ENCODE measurements at regions not wholly inside any gene's neighbourhood (a gene's known extent, or its start where the extent isn't known, plus 50 kb on each side); places are given as distances from the start of the nearest gene placed in this dataset.
"Not testable (repeated sequence)": the region's sequence is repeated elsewhere in the genome, so short reads cannot be mapped to it uniquely, and the experiment has no call there.

DNA sequence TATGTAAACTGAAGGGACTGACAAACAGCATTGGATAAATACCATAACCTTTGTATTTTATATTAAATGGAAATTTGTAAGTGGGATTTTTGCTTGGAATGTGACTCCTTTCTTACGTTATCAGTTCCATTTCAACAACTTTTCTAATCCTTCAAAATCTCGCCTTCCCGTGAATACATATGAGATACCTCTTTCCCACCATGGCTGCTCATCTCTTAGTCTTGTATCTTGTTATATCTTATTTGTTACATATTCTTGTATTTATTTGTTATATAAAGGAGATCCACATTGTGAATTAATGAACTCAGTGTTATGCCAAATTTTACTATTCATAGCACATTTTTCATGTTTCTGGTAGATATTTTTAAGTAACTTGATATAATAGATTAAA, 623.7 kb downstream of the MCTP2 start:
- Histone ChIP-seq H3K4me3 (ENCODE audit: low read length) (no peak overlapping the region), H3K27ac (ENCODE audit: low read length) (no peak overlapping the region), H3K36me3 (ENCODE audit: insufficient read depth, low read depth, low read length) (no peaks in the 10 kb centered on the region), H3K4me1 (ENCODE audit: insufficient read depth, low read length) (no peaks in the 10 kb centered on the region), H3K27me3 (ENCODE audit: insufficient read depth, low read length) (no peaks in the 10 kb centered on the region), H3K9ac (ENCODE audit: low read depth, low read length) (no peak overlapping the region), H3K9me3 (ENCODE audit: insufficient read depth, low read depth, low read length) (no peaks in the 10 kb centered on the region)

GRCh38 chr15:94855409-94856266, 624.3 kb downstream of the MCTP2 start:
- Histone ChIP-seq H3K36me3 (ENCODE audit: insufficient read depth, low read depth, low read length) (no peaks in the 10 kb centered on the region), H3K9ac (ENCODE audit: low read depth, low read length) (no peak overlapping the region), H3K9me3 (ENCODE audit: insufficient read depth, low read depth, low read length) (no peaks in the 10 kb centered on the region), H3K27ac (ENCODE audit: low read length) (no peak overlapping the region), H3K4me1 (ENCODE audit: insufficient read depth, low read length) (no peaks in the 10 kb centered on the region), H3K4me3 (ENCODE audit: low read length) (no peak overlapping the region), H3K27me3 (ENCODE audit: insufficient read depth, low read length) (no peaks in the 10 kb centered on the region)

DNA sequence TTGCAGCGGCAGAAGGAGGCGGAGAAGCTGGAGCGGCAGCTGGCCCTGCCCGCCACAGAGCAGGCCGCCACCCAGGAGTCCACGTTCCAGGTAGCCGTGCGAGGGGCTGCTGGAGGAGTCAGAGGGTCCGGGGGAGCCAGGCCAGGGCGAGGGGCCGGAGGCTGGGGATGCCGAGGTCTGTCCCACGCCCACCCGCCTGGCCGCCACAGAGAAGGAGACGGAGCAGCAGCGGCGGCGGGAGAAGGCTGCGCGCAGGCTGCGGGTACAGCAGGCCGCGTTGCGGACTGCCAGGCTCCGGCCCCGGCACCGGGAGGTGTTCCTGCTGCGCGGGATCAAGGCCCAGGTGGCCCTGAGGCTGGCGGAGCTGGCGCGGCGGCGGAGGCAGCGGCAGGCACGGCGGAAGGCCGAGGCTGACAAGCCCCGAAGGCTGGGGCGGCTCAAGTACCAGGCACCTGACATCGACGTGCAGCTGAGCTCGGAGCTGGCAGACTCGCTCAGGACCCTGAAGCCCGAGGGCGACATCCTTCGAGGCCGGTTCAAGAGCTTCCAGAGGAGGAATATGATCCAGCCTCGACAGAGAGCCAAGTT, 625.0 kb downstream of the MCTP2 start:
- Histone ChIP-seq H3K36me3 (ENCODE audit: insufficient read depth, low read depth, low read length) (no peaks in the 10 kb centered on the region), H3K9ac (ENCODE audit: low read depth, low read length) (no peak overlapping the region), H3K9me3 (ENCODE audit: insufficient read depth, low read depth, low read length) (no peaks in the 10 kb centered on the region), H3K4me1 (ENCODE audit: insufficient read depth, low read length) (no peaks in the 10 kb centered on the region), H3K27ac (ENCODE audit: low read length) (no peak overlapping the region), H3K27me3 (ENCODE audit: insufficient read depth, low read length) (no peaks in the 10 kb centered on the region), H3K4me3 (ENCODE audit: low read length) (no peak overlapping the region)

DNA sequence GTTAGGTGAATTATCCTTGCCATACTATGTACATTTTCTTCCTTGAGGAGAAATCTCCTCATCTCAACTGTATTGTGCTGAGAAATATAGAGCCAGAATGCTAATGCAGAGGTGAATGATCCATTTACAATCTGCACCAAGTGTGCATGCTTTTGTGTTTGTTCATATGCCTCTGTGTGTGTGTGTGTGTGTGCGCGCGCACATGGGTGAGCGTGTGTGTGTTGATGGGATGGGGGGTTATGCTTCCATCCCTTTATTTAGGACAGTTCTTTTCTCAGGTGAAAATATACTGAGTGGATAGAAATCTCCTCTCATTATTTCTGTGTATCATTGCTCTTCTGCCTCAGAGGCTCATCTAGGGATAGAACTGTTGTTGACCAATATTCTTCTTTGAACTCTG, 626.1 kb downstream of the MCTP2 start:
- Histone ChIP-seq H3K27me3 (ENCODE audit: insufficient read depth, low read length) (no peaks in the 10 kb centered on the region), H3K36me3 (ENCODE audit: insufficient read depth, low read depth, low read length) (no peaks in the 10 kb centered on the region), H3K9me3 (ENCODE audit: insufficient read depth, low read depth, low read length) (no peaks in the 10 kb centered on the region), H3K4me3 (ENCODE audit: low read length) (no peak overlapping the region), H3K27ac (ENCODE audit: low read length) (no peak overlapping the region), H3K4me1 (ENCODE audit: insufficient read depth, low read length) (no peaks in the 10 kb centered on the region), H3K9ac (ENCODE audit: low read depth, low read length) (no peak overlapping the region)

DNA sequence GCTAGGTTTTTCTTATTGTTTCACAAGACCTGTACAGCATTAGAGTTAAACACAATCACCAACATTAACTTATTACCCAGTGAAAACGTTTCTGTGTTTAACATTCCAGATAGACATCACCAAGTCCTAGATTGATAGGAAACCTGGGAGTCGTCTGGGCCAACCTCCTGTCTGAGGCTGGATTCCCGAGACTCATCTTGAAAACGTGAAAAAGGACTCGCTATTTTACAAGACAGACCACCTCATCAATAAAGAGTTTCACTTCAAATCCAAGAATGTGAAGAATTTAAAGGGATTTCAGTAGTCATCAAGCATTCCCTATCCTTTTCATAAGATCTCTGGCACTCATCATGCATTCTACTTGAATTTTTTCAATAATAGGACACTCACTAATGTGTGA, 626.6 kb downstream of the MCTP2 start:
- no peak overlapping the region for H3K27ac ChIP-seq (ENCODE audit: low read length)
- H3K9ac ChIP-seq (ENCODE audit: low read depth, low read length), result no peak overlapping the region
- H3K4me3 ChIP-seq (ENCODE audit: low read length), result no peak overlapping the region
- no peaks in the 10 kb centered on the region for H3K9me3 ChIP-seq (ENCODE audit: insufficient read depth, low read depth, low read length)
- H3K4me1 ChIP-seq (ENCODE audit: insufficient read depth, low read length), result no peaks in the 10 kb centered on the region
- H3K36me3 ChIP-seq (ENCODE audit: insufficient read depth, low read depth, low read length), result no peaks in the 10 kb centered on the region
- H3K27me3 ChIP-seq (ENCODE audit: insufficient read depth, low read length), result no peaks in the 10 kb centered on the region

DNA sequence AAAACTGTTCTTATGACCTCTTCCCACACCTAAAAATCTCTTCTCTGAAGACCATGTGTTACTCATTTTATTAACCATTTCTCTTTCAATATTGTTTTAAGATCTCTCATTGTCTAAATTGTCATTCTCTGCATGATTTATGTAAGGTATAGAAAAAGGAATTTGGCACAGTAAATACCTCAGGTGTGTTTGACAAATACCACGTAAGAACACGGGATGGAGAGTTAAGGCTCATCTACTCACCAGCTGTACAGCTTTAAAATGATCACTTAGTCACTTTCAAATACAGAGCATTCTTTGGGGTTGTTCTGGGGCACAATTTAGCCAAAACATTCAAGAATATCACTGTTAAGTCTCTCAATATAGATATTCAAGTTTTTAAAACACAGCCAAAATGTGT, 627.1 kb downstream of the MCTP2 start:
- Histone ChIP-seq H3K27me3 (ENCODE audit: insufficient read depth, low read length) (no peaks in the 10 kb centered on the region), H3K4me3 (ENCODE audit: low read length) (no peak overlapping the region), H3K27ac (ENCODE audit: low read length) (no peak overlapping the region), H3K9ac (ENCODE audit: low read depth, low read length) (no peak overlapping the region), H3K36me3 (ENCODE audit: insufficient read depth, low read depth, low read length) (no peaks in the 10 kb centered on the region), H3K9me3 (ENCODE audit: insufficient read depth, low read depth, low read length) (no peaks in the 10 kb centered on the region), H3K4me1 (ENCODE audit: insufficient read depth, low read length) (no peaks in the 10 kb centered on the region)

- H3K27me3 ChIP-seq (ENCODE audit: insufficient read depth, low read length), result no peaks in the 10 kb centered on the region
Observed at GRCh38 chr15:94858920-94859319, 627.6 kb downstream of the MCTP2 start.

GRCh38 chr15:94864600-94864999, 633.2 kb downstream of the MCTP2 start:
- Histone ChIP-seq H3K9ac (ENCODE audit: low read depth, low read length) (no peak overlapping the region), H3K27me3 (ENCODE audit: insufficient read depth, low read length) (no peaks in the 10 kb centered on the region), H3K4me1 (ENCODE audit: insufficient read depth, low read length) (no peaks in the 10 kb centered on the region), H3K36me3 (ENCODE audit: insufficient read depth, low read depth, low read length) (no peaks in the 10 kb centered on the region), H3K4me3 (ENCODE audit: low read length) (no peak overlapping the region), H3K9me3 (ENCODE audit: insufficient read depth, low read depth, low read length) (peaks cover 4% of the 10 kb centered on the region; the same call in 1 of the 2 replicates), H3K27ac (ENCODE audit: low read length) (no peak overlapping the region)

More at GRCh38 chr15:94858920-94859319, 627.6 kb downstream of the MCTP2 start:
- H3K27ac ChIP-seq (ENCODE audit: low read length), result no peak overlapping the region
- H3K9ac ChIP-seq (ENCODE audit: low read depth, low read length), result no peak overlapping the region
- no peaks in the 10 kb centered on the region for H3K36me3 ChIP-seq (ENCODE audit: insufficient read depth, low read depth, low read length)
- no peaks in the 10 kb centered on the region for H3K9me3 ChIP-seq (ENCODE audit: insufficient read depth, low read depth, low read length)
- no peaks in the 10 kb centered on the region for H3K4me1 ChIP-seq (ENCODE audit: insufficient read depth, low read length)
- no peak overlapping the region for H3K4me3 ChIP-seq (ENCODE audit: low read length)

GRCh38 chr15:94868265-94868664, 636.9 kb downstream of the MCTP2 start:
- not testable (repeated sequence) for H3K4me1 ChIP-seq (ENCODE audit: insufficient read depth, low read length); H3K9ac ChIP-seq (ENCODE audit: low read depth, low read length); H3K27me3 ChIP-seq (ENCODE audit: insufficient read depth, low read length); H3K9me3 ChIP-seq (ENCODE audit: insufficient read depth, low read depth, low read length); H3K36me3 ChIP-seq (ENCODE audit: insufficient read depth, low read depth, low read length); H3K27ac ChIP-seq (ENCODE audit: low read length); H3K4me3 ChIP-seq (ENCODE audit: low read length)

GRCh38 chr15:94875550-94875949, 644.2 kb downstream of the MCTP2 start:
- no peak overlapping the region for H3K9ac ChIP-seq (ENCODE audit: low read depth, low read length)
- H3K4me1 ChIP-seq (ENCODE audit: insufficient read depth, low read length), result no peaks in the 10 kb centered on the region
- no peaks in the 10 kb centered on the region for H3K36me3 ChIP-seq (ENCODE audit: insufficient read depth, low read depth, low read length)
- H3K9me3 ChIP-seq (ENCODE audit: insufficient read depth, low read depth, low read length), result peaks cover 19% of the 10 kb centered on the region
- no peak overlapping the region for H3K4me3 ChIP-seq (ENCODE audit: low read length)
- no peak overlapping the region for H3K27ac ChIP-seq (ENCODE audit: low read length)
- no peaks in the 10 kb centered on the region for H3K27me3 ChIP-seq (ENCODE audit: insufficient read depth, low read length)

GRCh38 chr15:94877833-94878232, 646.5 kb downstream of the MCTP2 start:
- H3K27ac ChIP-seq (ENCODE audit: low read length), result no peak overlapping the region
- no peaks in the 10 kb centered on the region for H3K27me3 ChIP-seq (ENCODE audit: insufficient read depth, low read length)

GRCh38 chr15:94882071-94882712, 650.8 kb downstream of the MCTP2 start:
- H3K4me1 ChIP-seq (ENCODE audit: insufficient read depth, low read length), result no peaks in the 10 kb centered on the region
- no peak overlapping the region for H3K9ac ChIP-seq (ENCODE audit: low read depth, low read length)
- peaks cover 21% of the 10 kb centered on the region for H3K9me3 ChIP-seq (ENCODE audit: insufficient read depth, low read depth, low read length)

More at GRCh38 chr15:94877833-94878232, 646.5 kb downstream of the MCTP2 start:
- Histone ChIP-seq H3K4me1 (ENCODE audit: insufficient read depth, low read length) (no peaks in the 10 kb centered on the region), H3K9me3 (ENCODE audit: insufficient read depth, low read depth, low read length) (peaks cover 19% of the 10 kb centered on the region), H3K9ac (ENCODE audit: low read depth, low read length) (no peak overlapping the region), H3K36me3 (ENCODE audit: insufficient read depth, low read depth, low read length) (no peaks in the 10 kb centered on the region), H3K4me3 (ENCODE audit: low read length) (no peak overlapping the region)

More at GRCh38 chr15:94882071-94882712, 650.8 kb downstream of the MCTP2 start:
- Histone ChIP-seq H3K27ac (ENCODE audit: low read length) (no peak overlapping the region), H3K36me3 (ENCODE audit: insufficient read depth, low read depth, low read length) (no peaks in the 10 kb centered on the region), H3K27me3 (ENCODE audit: insufficient read depth, low read length) (no peaks in the 10 kb centered on the region), H3K4me3 (ENCODE audit: low read length) (no peak overlapping the region)

Data from iPS-20b (cell line).